Panc1 (cell line): ENCODE measurements at regions not wholly inside any gene's neighbourhood (a gene's known extent, or its start where the extent isn't known, plus 50 kb on each side); places are given as distances from the start of the nearest gene placed in this dataset.

Experiments
- ATAC-seq: fragments of 200-7000 bp; cut with Tn5 transposase; 2 replicates; pipeline ENCODE4 v1.9.1; 2020; ENCODE audit warnings: mild to moderate bottlenecking, moderate library complexity
- BruUV-seq: library from RNA; stranded (reverse); fragments of 400-500 nt; replicated peaks from 2 replicates; lab custom pipeline; 2021; lab: Mats Ljungman, UMichigan
- CTCF ChIA-PET: fragments of 300-600 bp; sonication (Branson Sonifier 250); formaldehyde crosslinking; loops from one replicate; lab custom pipeline; 2022; ENCODE audit warnings: antibody characterized with exemption; lab: Charles Lee
- POLR2A ChIA-PET: fragments of 300-600 bp; sonication (Branson Sonifier 250); formaldehyde crosslinking; loops from one replicate; lab custom pipeline; 2022; ENCODE audit warnings: antibody characterized with exemption; lab: Charles Lee
- DNase-seq: peaks from one replicate; pipeline ENCODE4 v3.0.0-alpha.2; 2010; ENCODE audit warnings: low read depth, low spot score
- H3K27ac ChIP-seq: 2 replicates; pipeline ENCODE4 v1.5.1; 2011; ENCODE audit warnings: mild to moderate bottlenecking, low read length, inconsistent platforms
- H3K27me3 ChIP-seq: fragments of 200-500 bp; sonication (Bioruptor generic); 2 replicates; pipeline ENCODE4 v1.6.0; 2014; ENCODE audit warnings: low read length, inconsistent platforms; ENCODE audit not compliant: control insufficient read depth, insufficient read depth
- H3K36me3 ChIP-seq: fragments of 200-500 bp; sonication (Bioruptor generic); 2 replicates; pipeline ENCODE4 v1.5.1; 2014; ENCODE audit warnings: inconsistent platforms, mild to moderate bottlenecking, low read length, moderate library complexity; ENCODE audit not compliant: control insufficient read depth, insufficient read depth
- H3K4me1 ChIP-seq: 2 replicates; pipeline ENCODE4 v1.5.1; 2011; ENCODE audit warnings: inconsistent platforms, mild to moderate bottlenecking, low read length, moderate library complexity; ENCODE audit not compliant: control insufficient read depth, insufficient read depth
- H3K4me3 ChIP-seq, 2 experiments: 2 replicates each; pipeline ENCODE4 v1.5.1; 2011 to 2012; ENCODE audit warnings: low read depth in 2 of 2, low read length in 2 of 2, mild to moderate bottlenecking in 2 of 2, inconsistent platforms in 1 of 2, moderate library complexity in 1 of 2
- H3K9me3 ChIP-seq: fragments of 200-500 bp; sonication (Bioruptor generic); 2 replicates; pipeline ENCODE4 v1.5.1; 2014; ENCODE audit warnings: low read depth, mild to moderate bottlenecking, inconsistent platforms, low read length, moderate library complexity; ENCODE audit not compliant: control insufficient read depth, insufficient read depth
- POLR2AphosphoS5 ChIP-seq: IDR thresholded peaks from 2 replicates; pipeline ENCODE4 v1.6.1; 2012; ENCODE audit warnings: mild to moderate bottlenecking, low read depth, low read length, moderate library complexity
- SIN3A ChIP-seq: IDR thresholded peaks from 2 replicates; pipeline ENCODE4 v1.6.1; 2012; ENCODE audit warnings: low read depth, mild to moderate bottlenecking, low read length, moderate library complexity, borderline replicate concordance; ENCODE audit not compliant: insufficient read depth
- TCF7L2 ChIP-seq: IDR thresholded peaks from 2 replicates; pipeline ENCODE4 v1.6.1; 2011; ENCODE audit warnings: mild to moderate bottlenecking, low read depth, low read length, inconsistent platforms
- in situ Hi-C: cut with HindIII; loops from 2 replicates; pipeline ENCODE4 v1.10.0; 2016; ENCODE audit warnings: low sequenced_read_pairs, low pct_unique_long_range_greater_than_20kb
- intact Hi-C: fragments of 100-400 bp; cut with micrococcal nuclease; formaldehyde crosslinking; loops from one replicate; pipeline ENCODE4 v1.10.0; 2022; ENCODE audit not compliant: unreplicated experiment
- TF ChIP-seq, protein P1 (sequence below), 2 experiments: IDR thresholded peaks; 2 replicates each; pipeline ENCODE4 v1.6.1; 2011 to 2012; ENCODE audit warnings: low read depth in 2 of 2, control low read depth in 1 of 2, low read length in 1 of 2, mild to moderate bottlenecking in 1 of 2, moderate library complexity in 1 of 2; ENCODE audit not compliant: insufficient read depth in 1 of 2
- TF ChIP-seq, protein P2 (sequence below): fragments of 450-650 bp; IDR thresholded peaks from 2 replicates; pipeline ENCODE4 v1.5.1; 2017; ENCODE audit warnings: mild to moderate bottlenecking

DNA sequence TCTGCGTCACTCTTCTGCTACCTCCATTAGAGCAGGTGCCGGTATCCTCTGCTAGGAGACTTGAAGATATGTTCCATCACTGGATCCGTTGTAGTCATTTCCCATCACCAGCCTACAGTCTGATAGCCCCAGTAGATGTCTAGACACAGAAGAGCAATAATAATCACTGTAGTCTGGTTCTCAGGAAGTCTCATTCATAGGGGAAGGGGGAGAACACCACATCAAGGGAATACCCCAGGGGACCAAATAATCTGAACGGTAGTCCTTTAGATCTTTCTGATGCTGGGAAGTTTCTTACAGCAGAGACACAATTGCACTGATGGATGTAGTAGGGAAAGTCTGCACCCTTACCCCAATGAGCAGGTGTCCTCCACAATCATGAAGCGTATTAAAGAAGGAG, 595.0 kb downstream of the EPHA3 start:
- intact Hi-C loops, result no loop called here
- in situ Hi-C loops, result no loop called here
- no peaks in the 10 kb centered on the region for H3K9me3 ChIP-seq
- H3K4me3 ChIP-seq, result no peak overlapping the region
- H3K27ac ChIP-seq, result no peak overlapping the region
- no peaks in the 10 kb centered on the region for H3K27me3 ChIP-seq
- BruUV-seq, result no TSS peak
- TF ChIP-seq, protein P1, sequence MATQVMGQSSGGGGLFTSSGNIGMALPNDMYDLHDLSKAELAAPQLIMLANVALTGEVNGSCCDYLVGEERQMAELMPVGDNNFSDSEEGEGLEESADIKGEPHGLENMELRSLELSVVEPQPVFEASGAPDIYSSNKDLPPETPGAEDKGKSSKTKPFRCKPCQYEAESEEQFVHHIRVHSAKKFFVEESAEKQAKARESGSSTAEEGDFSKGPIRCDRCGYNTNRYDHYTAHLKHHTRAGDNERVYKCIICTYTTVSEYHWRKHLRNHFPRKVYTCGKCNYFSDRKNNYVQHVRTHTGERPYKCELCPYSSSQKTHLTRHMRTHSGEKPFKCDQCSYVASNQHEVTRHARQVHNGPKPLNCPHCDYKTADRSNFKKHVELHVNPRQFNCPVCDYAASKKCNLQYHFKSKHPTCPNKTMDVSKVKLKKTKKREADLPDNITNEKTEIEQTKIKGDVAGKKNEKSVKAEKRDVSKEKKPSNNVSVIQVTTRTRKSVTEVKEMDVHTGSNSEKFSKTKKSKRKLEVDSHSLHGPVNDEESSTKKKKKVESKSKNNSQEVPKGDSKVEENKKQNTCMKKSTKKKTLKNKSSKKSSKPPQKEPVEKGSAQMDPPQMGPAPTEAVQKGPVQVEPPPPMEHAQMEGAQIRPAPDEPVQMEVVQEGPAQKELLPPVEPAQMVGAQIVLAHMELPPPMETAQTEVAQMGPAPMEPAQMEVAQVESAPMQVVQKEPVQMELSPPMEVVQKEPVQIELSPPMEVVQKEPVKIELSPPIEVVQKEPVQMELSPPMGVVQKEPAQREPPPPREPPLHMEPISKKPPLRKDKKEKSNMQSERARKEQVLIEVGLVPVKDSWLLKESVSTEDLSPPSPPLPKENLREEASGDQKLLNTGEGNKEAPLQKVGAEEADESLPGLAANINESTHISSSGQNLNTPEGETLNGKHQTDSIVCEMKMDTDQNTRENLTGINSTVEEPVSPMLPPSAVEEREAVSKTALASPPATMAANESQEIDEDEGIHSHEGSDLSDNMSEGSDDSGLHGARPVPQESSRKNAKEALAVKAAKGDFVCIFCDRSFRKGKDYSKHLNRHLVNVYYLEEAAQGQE (IDR thresholded peaks at IDR 0.05; ENCODE audit: insufficient read depth in 1 of 2, low read depth in 2 of 2, low read length in 1 of 2), result no peak
- no peak for TF ChIP-seq TCF7L2
- TF ChIP-seq, protein P2, sequence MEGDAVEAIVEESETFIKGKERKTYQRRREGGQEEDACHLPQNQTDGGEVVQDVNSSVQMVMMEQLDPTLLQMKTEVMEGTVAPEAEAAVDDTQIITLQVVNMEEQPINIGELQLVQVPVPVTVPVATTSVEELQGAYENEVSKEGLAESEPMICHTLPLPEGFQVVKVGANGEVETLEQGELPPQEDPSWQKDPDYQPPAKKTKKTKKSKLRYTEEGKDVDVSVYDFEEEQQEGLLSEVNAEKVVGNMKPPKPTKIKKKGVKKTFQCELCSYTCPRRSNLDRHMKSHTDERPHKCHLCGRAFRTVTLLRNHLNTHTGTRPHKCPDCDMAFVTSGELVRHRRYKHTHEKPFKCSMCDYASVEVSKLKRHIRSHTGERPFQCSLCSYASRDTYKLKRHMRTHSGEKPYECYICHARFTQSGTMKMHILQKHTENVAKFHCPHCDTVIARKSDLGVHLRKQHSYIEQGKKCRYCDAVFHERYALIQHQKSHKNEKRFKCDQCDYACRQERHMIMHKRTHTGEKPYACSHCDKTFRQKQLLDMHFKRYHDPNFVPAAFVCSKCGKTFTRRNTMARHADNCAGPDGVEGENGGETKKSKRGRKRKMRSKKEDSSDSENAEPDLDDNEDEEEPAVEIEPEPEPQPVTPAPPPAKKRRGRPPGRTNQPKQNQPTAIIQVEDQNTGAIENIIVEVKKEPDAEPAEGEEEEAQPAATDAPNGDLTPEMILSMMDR, result no peak
- no peak for TF ChIP-seq SIN3A
- TF ChIP-seq POLR2AphosphoS5, result no peak
- H3K36me3 ChIP-seq, result no peaks in the 10 kb centered on the region
- CTCF ChIA-PET, result no interaction called here
- POLR2A ChIA-PET, result no interaction called here
- H3K4me1 ChIP-seq, result no peaks in the 10 kb centered on the region
- DNase-seq, result no peak
- no peak for ATAC-seq

DNA sequence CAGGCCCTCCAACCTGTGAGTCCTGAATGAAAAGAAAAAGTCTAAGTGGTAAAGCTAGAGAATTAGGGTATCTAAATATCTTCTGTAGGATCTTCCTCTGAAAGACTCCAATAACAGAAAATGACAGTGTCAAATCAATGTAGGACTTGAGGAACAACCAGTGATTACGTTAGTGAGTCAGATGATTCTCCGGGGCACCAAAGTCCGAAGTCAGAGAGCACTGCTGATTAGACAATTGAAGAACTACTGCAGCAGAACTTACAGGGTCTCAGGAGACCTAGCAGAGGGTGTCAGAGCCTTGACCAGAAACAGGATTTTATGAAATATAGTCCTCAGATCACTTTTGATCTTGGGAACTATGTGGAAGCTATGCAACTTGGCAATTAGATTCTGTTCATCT, 605.8 kb downstream of the EPHA3 start:
- ATAC-seq (no peak), DNase-seq (no peak)
- Histone ChIP-seq H3K9me3 (no peaks in the 10 kb centered on the region), H3K4me1 (no peaks in the 10 kb centered on the region), H3K27ac (no peak overlapping the region), H3K4me3 (no peak overlapping the region), H3K36me3 (no peaks in the 10 kb centered on the region), H3K27me3 (no peaks in the 10 kb centered on the region)
- TF ChIP-seq TCF7L2, result no peak
- TF ChIP-seq, protein P1 (IDR thresholded peaks at IDR 0.05; ENCODE audit: insufficient read depth in 1 of 2, low read depth in 2 of 2, low read length in 1 of 2), result no peak
- TF ChIP-seq, protein P2, result no peak
- no peak for TF ChIP-seq POLR2AphosphoS5
- ChIA-PET POLR2A (no interaction called here), CTCF (no interaction called here)
- no TSS peak for BruUV-seq
- intact Hi-C loops (no loop called here), in situ Hi-C loops (no loop called here)
